Putamen (tissue), 1 donor: ENCODE measurements at regions not wholly inside any gene's neighbourhood (a gene's known extent, or its start where the extent isn't known, plus 50 kb on each side); places are given as distances from the start of the nearest gene placed in this dataset.
"Not testable (repeated sequence)": the region's sequence is repeated elsewhere in the genome, so short reads cannot be mapped to it uniquely, and the experiment has no call there.

Experiments
- DNase-seq: peaks from one replicate; pipeline ENCODE4 v3.0.0-alpha.2; 2016; ENCODE audit warnings: low spot score

GRCh38 chr18:60892441-60892840 lies 440.8 kb upstream of the CDH20 start:
- DNase-seq = no peak

GRCh38 chr18:60892855-60893254 lies 440.4 kb upstream of the CDH20 start:
- no peak for DNase-seq

GRCh38 chr18:60893355-60894097 lies 439.7 kb upstream of the CDH20 start:
- no peak for DNase-seq

- no peak for DNase-seq
Measured at GRCh38 chr18:60894254-60894945, 438.8 kb upstream of the CDH20 start.

- no peak for DNase-seq
Measured at GRCh38 chr18:60895181-60895580, 438.0 kb upstream of the CDH20 start.

- DNase-seq = no peak
Measured at GRCh38 chr18:60898111-60898510, 435.1 kb upstream of the CDH20 start.

GRCh38 chr18:60905699-60906098 lies 427.5 kb upstream of the CDH20 start:
- no peak for DNase-seq

- DNase-seq = no peak
Measured at GRCh38 chr18:60910534-60910933, 422.7 kb upstream of the CDH20 start.

GRCh38 chr18:60911504-60911903 lies 421.7 kb upstream of the CDH20 start:
- no peak for DNase-seq

GRCh38 chr18:60915160-60915559 lies 418.1 kb upstream of the CDH20 start:
- no peak for DNase-seq

- not testable (repeated sequence) for DNase-seq
Measured at GRCh38 chr18:60918862-60919261, 414.4 kb upstream of the CDH20 start.

- no peak for DNase-seq
Measured at GRCh38 chr18:60925892-60926291, 407.3 kb upstream of the CDH20 start.

- DNase-seq = no peak
Measured at GRCh38 chr18:60929966-60930365, 403.3 kb upstream of the CDH20 start.

GRCh38 chr18:60935041-60935910 lies 398.0 kb upstream of the CDH20 start:
- no peak for DNase-seq

GRCh38 chr18:60936101-60936500 lies 397.1 kb upstream of the CDH20 start:
- no peak for DNase-seq

GRCh38 chr18:60943297-60943696 lies 389.9 kb upstream of the CDH20 start:
- no peak for DNase-seq

- no peak for DNase-seq
Measured at GRCh38 chr18:60950634-60951033, 382.6 kb upstream of the CDH20 start.

GRCh38 chr18:60951091-60951490 lies 382.1 kb upstream of the CDH20 start:
- DNase-seq = no peak

- DNase-seq = no peak
Measured at GRCh38 chr18:60962625-60963024, 370.6 kb upstream of the CDH20 start.

- DNase-seq = no peak
Measured at GRCh38 chr18:60965856-60966255, 367.4 kb upstream of the CDH20 start.

GRCh38 chr18:60966876-60967275 lies 366.4 kb upstream of the CDH20 start:
- DNase-seq = no peak

GRCh38 chr18:60975420-60975819 lies 357.8 kb upstream of the CDH20 start:
- DNase-seq = no peak

- no peak for DNase-seq
Measured at GRCh38 chr18:60976976-60977375, 356.3 kb upstream of the CDH20 start.
